ENCODE measurements at regions not wholly inside any gene's neighbourhood (a gene's known extent, or its start where the extent isn't known, plus 50 kb on each side); places are given as distances from the start of the nearest gene placed in this dataset.

GRCh38 chr3:53975382-53975781, 83.7 kb upstream of the SELENOK start:
- H3K9me3 Mint-ChIP-seq (ENCODE audit: unreplicated experiment): peaks cover 23% of the 10 kb centered on the region
- CTCF ChIA-PET: no interaction called here

GRCh38 chr3:53974324-53974723, 82.7 kb upstream of the SELENOK start:
- H3K4me1 ChIP-seq: no peaks in the 10 kb centered on the region
- no peaks in the 10 kb centered on the region for H3K36me3 Mint-ChIP-seq (ENCODE audit: insufficient read depth, unreplicated experiment)
- no peaks in the 10 kb centered on the region for H3K36me3 ChIP-seq (ENCODE audit: control insufficient read depth, insufficient read depth, low read length)
- no peak overlapping the region for H3K4me3 ChIP-seq (ENCODE audit: low read depth, low read length)
- no peak for DNase-seq
- intact Hi-C loops (cut with micrococcal nuclease; ENCODE audit: unreplicated experiment): no loop called here
- no TSS peak for BruUV-seq (replicated peaks)
- no peak overlapping the region for H3K27ac Mint-ChIP-seq (ENCODE audit: unreplicated experiment)
- no peaks in the 10 kb centered on the region for H3K4me1 Mint-ChIP-seq (ENCODE audit: low read depth, unreplicated experiment)
- H3K27me3 ChIP-seq (replicated peaks; ENCODE audit: control insufficient read depth, insufficient read depth, low read length): no peaks in the 10 kb centered on the region
- POLR2A ChIA-PET: no interaction called here
- peaks cover 23% of the 10 kb centered on the region for H3K9me3 Mint-ChIP-seq (ENCODE audit: unreplicated experiment)
- TF ChIP-seq CTCF (IDR thresholded peaks at IDR 0.05; ENCODE audit: insufficient read depth in 1 of 2, low read depth in 1 of 2, low read length in 1 of 2, severe bottlenecking in 1 of 2, unreplicated experiment in 1 of 2): no peak
- no peaks in the 10 kb centered on the region for H3K27me3 Mint-ChIP-seq (ENCODE audit: insufficient read depth, unreplicated experiment)
- H3K9me3 ChIP-seq: no peaks in the 10 kb centered on the region
- no peak overlapping the region for H3K4me3 Mint-ChIP-seq (ENCODE audit: unreplicated experiment)
- CTCF ChIA-PET: no interaction called here

More at GRCh38 chr3:53975382-53975781, 83.7 kb upstream of the SELENOK start:
- Histone ChIP-seq H3K36me3 (ENCODE audit: control insufficient read depth, insufficient read depth, low read length) (no peaks in the 10 kb centered on the region), H3K9me3 (no peaks in the 10 kb centered on the region), H3K4me1 (no peaks in the 10 kb centered on the region), H3K27me3 (replicated peaks; ENCODE audit: control insufficient read depth, insufficient read depth, low read length) (no peaks in the 10 kb centered on the region), H3K4me3 (ENCODE audit: low read depth, low read length) (no peak overlapping the region)
- Mint-ChIP-seq H3K36me3 (ENCODE audit: insufficient read depth, unreplicated experiment) (no peaks in the 10 kb centered on the region), H3K27ac (ENCODE audit: unreplicated experiment) (no peak overlapping the region), H3K27me3 (ENCODE audit: insufficient read depth, unreplicated experiment) (no peaks in the 10 kb centered on the region), H3K4me3 (ENCODE audit: unreplicated experiment) (no peak overlapping the region), H3K4me1 (ENCODE audit: low read depth, unreplicated experiment) (no peaks in the 10 kb centered on the region)
- DNase-seq: no peak
- POLR2A ChIA-PET: no interaction called here
- BruUV-seq (replicated peaks): no TSS peak
- intact Hi-C loops (cut with micrococcal nuclease; ENCODE audit: unreplicated experiment): no loop called here
- no peak for TF ChIP-seq CTCF (IDR thresholded peaks at IDR 0.05; ENCODE audit: insufficient read depth in 1 of 2, low read depth in 1 of 2, low read length in 1 of 2, severe bottlenecking in 1 of 2, unreplicated experiment in 1 of 2)

GRCh38 chr3:53973905-53974304, 82.2 kb upstream of the SELENOK start:
- no peaks in the 10 kb centered on the region for H3K27me3 Mint-ChIP-seq (ENCODE audit: insufficient read depth, unreplicated experiment)
- ChIA-PET CTCF (no interaction called here), POLR2A (no interaction called here)
- H3K4me3 ChIP-seq (ENCODE audit: low read depth, low read length): no peak overlapping the region
- intact Hi-C loops (cut with micrococcal nuclease; ENCODE audit: unreplicated experiment): no loop called here
- no peak for DNase-seq
- H3K27me3 ChIP-seq (replicated peaks; ENCODE audit: control insufficient read depth, insufficient read depth, low read length): no peaks in the 10 kb centered on the region
- H3K4me1 Mint-ChIP-seq (ENCODE audit: low read depth, unreplicated experiment): no peaks in the 10 kb centered on the region
- H3K9me3 Mint-ChIP-seq (ENCODE audit: unreplicated experiment): peaks cover 23% of the 10 kb centered on the region
- H3K36me3 Mint-ChIP-seq (ENCODE audit: insufficient read depth, unreplicated experiment): no peaks in the 10 kb centered on the region
- H3K9me3 ChIP-seq: no peaks in the 10 kb centered on the region
- TF ChIP-seq CTCF (IDR thresholded peaks at IDR 0.05; ENCODE audit: insufficient read depth in 1 of 2, low read depth in 1 of 2, low read length in 1 of 2, severe bottlenecking in 1 of 2, unreplicated experiment in 1 of 2): no peak
- no peaks in the 10 kb centered on the region for H3K4me1 ChIP-seq
- no peak overlapping the region for H3K4me3 Mint-ChIP-seq (ENCODE audit: unreplicated experiment)
- no TSS peak for BruUV-seq (replicated peaks)
- no peak overlapping the region for H3K27ac Mint-ChIP-seq (ENCODE audit: unreplicated experiment)
- H3K36me3 ChIP-seq (ENCODE audit: control insufficient read depth, insufficient read depth, low read length): no peaks in the 10 kb centered on the region

Data from Caco-2 (cell line).